ENCODE measurements at regions not wholly inside any gene's neighbourhood (a gene's known extent, or its start where the extent isn't known, plus 50 kb on each side); places are given as distances from the start of the nearest gene placed in this dataset.

- FAIRE-seq = no peak
- no peak for TF ChIP-seq POLR2A (IDR thresholded peaks at IDR 0.05; ENCODE audit: low read depth, low read length)
- no peak for DNase-seq (ENCODE audit: insufficient read length, low spot score)
Observed at GRCh38 chr5:145178641-145179523, 656.3 kb downstream of the PRELID2 start.

GRCh38 chr5:145176041-145176440, 659.1 kb downstream of the PRELID2 start:
- FAIRE-seq = no peak
- DNase-seq (ENCODE audit: insufficient read length, low spot score) = no peak
- no peak for TF ChIP-seq POLR2A (IDR thresholded peaks at IDR 0.05; ENCODE audit: low read depth, low read length)

GRCh38 chr5:145166110-145166509, 669.0 kb downstream of the PRELID2 start:
- TF ChIP-seq POLR2A (IDR thresholded peaks at IDR 0.05; ENCODE audit: low read depth, low read length) = no peak

GRCh38 chr5:145163876-145164275, 671.3 kb downstream of the PRELID2 start:
- DNase-seq (ENCODE audit: insufficient read length, low spot score) (no peak), FAIRE-seq (no peak)
- no peak for TF ChIP-seq POLR2A (IDR thresholded peaks at IDR 0.05; ENCODE audit: low read depth, low read length)

More at GRCh38 chr5:145166110-145166509, 669.0 kb downstream of the PRELID2 start:
- FAIRE-seq (no peak), DNase-seq (ENCODE audit: insufficient read length, low spot score) (no peak)

- no peak for DNase-seq (ENCODE audit: insufficient read length, low spot score)
- TF ChIP-seq POLR2A (IDR thresholded peaks at IDR 0.05; ENCODE audit: low read depth, low read length) = no peak
- no peak for FAIRE-seq
Observed at GRCh38 chr5:145162626-145163025, 672.5 kb downstream of the PRELID2 start.

GRCh38 chr5:145161391-145161790, 673.8 kb downstream of the PRELID2 start:
- FAIRE-seq = no peak
- DNase-seq (ENCODE audit: insufficient read length, low spot score) = no peak
- TF ChIP-seq POLR2A (IDR thresholded peaks at IDR 0.05; ENCODE audit: low read depth, low read length) = no peak

GRCh38 chr5:145160679-145161078, 674.5 kb downstream of the PRELID2 start:
- no peak for TF ChIP-seq POLR2A (IDR thresholded peaks at IDR 0.05; ENCODE audit: low read depth, low read length)
- FAIRE-seq (no peak), DNase-seq (ENCODE audit: insufficient read length, low spot score) (no peak)

- DNase-seq (ENCODE audit: insufficient read length, low spot score) (no peak), FAIRE-seq (no peak)
- TF ChIP-seq POLR2A (IDR thresholded peaks at IDR 0.05; ENCODE audit: low read depth, low read length) = no peak
Observed at GRCh38 chr5:145158730-145159129, 676.4 kb downstream of the PRELID2 start.

- TF ChIP-seq POLR2A (IDR thresholded peaks at IDR 0.05; ENCODE audit: low read depth, low read length) = no peak
- FAIRE-seq = no peak
- no peak for DNase-seq (ENCODE audit: insufficient read length, low spot score)
Observed at GRCh38 chr5:145157841-145158240, 677.3 kb downstream of the PRELID2 start.

GRCh38 chr5:145141534-145141933, 693.6 kb downstream of the PRELID2 start:
- no peak for TF ChIP-seq POLR2A (IDR thresholded peaks at IDR 0.05; ENCODE audit: low read depth, low read length)
- no peak for DNase-seq (ENCODE audit: insufficient read length, low spot score)
- FAIRE-seq = no peak

GRCh38 chr5:145130996-145131395, 704.1 kb downstream of the PRELID2 start:
- FAIRE-seq (peak; percentile 50), DNase-seq (ENCODE audit: insufficient read length, low spot score) (no peak)
- TF ChIP-seq POLR2A (IDR thresholded peaks at IDR 0.05; ENCODE audit: low read depth, low read length) = no peak

- FAIRE-seq = no peak
- TF ChIP-seq POLR2A (IDR thresholded peaks at IDR 0.05; ENCODE audit: low read depth, low read length) = no peak
- no peak for DNase-seq (ENCODE audit: insufficient read length, low spot score)
Observed at GRCh38 chr5:145129797-145130196, 705.3 kb downstream of the PRELID2 start.

GRCh38 chr5:145124806-145125205, 710.3 kb downstream of the PRELID2 start:
- no peak for FAIRE-seq
- TF ChIP-seq POLR2A (IDR thresholded peaks at IDR 0.05; ENCODE audit: low read depth, low read length) = no peak
- no peak for DNase-seq (ENCODE audit: insufficient read length, low spot score)

- FAIRE-seq (no peak), DNase-seq (ENCODE audit: insufficient read length, low spot score) (no peak)
- TF ChIP-seq POLR2A (IDR thresholded peaks at IDR 0.05; ENCODE audit: low read depth, low read length) = no peak
Observed at GRCh38 chr5:145118611-145119010, 716.5 kb downstream of the PRELID2 start.

- DNase-seq (ENCODE audit: insufficient read length, low spot score) (no peak), FAIRE-seq (no peak)
- no peak for TF ChIP-seq POLR2A (IDR thresholded peaks at IDR 0.05; ENCODE audit: low read depth, low read length)
Observed at GRCh38 chr5:145118127-145118526, 717.0 kb downstream of the PRELID2 start.

Measured in H54 (cell line).